HCT116 (cell line): ENCODE measurements at regions not wholly inside any gene's neighbourhood (a gene's known extent, or its start where the extent isn't known, plus 50 kb on each side); places are given as distances from the start of the nearest gene placed in this dataset.

Source experiments
- ATAC-seq: fragments of 200-7000 bp; cut with Tn5 transposase; 2 replicates; pipeline ENCODE4 v1.9.1; 2020; ENCODE audit warnings: mild to moderate bottlenecking, moderate library complexity
- BruUV-seq: library from RNA; stranded (reverse); fragments of 400-500 nt; replicated peaks from 2 replicates; lab custom pipeline; 2021; lab: Mats Ljungman, UMichigan
- CTCF ChIA-PET: fragments of 300-600 bp; sonication (Branson Sonifier 250); formaldehyde crosslinking; loops from one replicate; lab custom pipeline; 2021; ENCODE audit warnings: antibody characterized with exemption; lab: Charles Lee
- POLR2A ChIA-PET: fragments of 300-600, 350-600 bp; sonication (Branson Sonifier 250); formaldehyde crosslinking; loops from one replicate; lab custom pipeline; 2021; ENCODE audit warnings: antibody characterized with exemption; lab: Charles Lee
- RAD21 ChIA-PET, 2 experiments: fragments of 300-600 bp; sonication (Branson Sonifier 250); formaldehyde crosslinking; loops; one replicate each; lab custom pipeline; 2023; ENCODE audit warnings: low total read pairs in 2 of 2; ENCODE audit not compliant: uncharacterized antibody in 2 of 2, unreplicated experiment in 2 of 2, low non-redundant PET in 1 of 2; lab: Charles Lee
- DNase-seq: peaks from one replicate; pipeline ENCODE4 v3.0.0-alpha.2; 2010; ENCODE audit warnings: low read depth, low spot score
- H2AFZ ChIP-seq: fragments of 200-600 bp; shearing (Covaris generic), sonication (generic); 2 replicates; pipeline ENCODE4 v1.6.1; 2017; ENCODE audit warnings: low read depth, mixed run types, mixed read lengths, antibody characterized with exemption, low read length; ENCODE audit not compliant: poor library complexity, severe bottlenecking
- H3K27ac ChIP-seq: 2 replicates; pipeline ENCODE4 v1.5.1; 2012; ENCODE audit warnings: low read depth, low read length
- H3K27me3 ChIP-seq: fragments of 200-600 bp; sonication (generic); 2 replicates; pipeline ENCODE4 v1.6.1; 2016; ENCODE audit warnings: mixed run types, low read length, mixed read lengths; ENCODE audit not compliant: insufficient read depth
- H3K36me3 ChIP-seq, 2 experiments: fragments of 200-500 bp in 1 of 2; fragments of 200-600 bp in 1 of 2; sonication (Bioruptor generic) in 1 of 2; sonication (generic) in 1 of 2; 2 replicates each; pipeline versions ENCODE4 v1.5.1 to v1.6.1; 2014 to 2016; ENCODE audit warnings: low read length in 2 of 2, inconsistent platforms in 1 of 2, mixed read lengths in 1 of 2, mixed run types in 1 of 2; ENCODE audit not compliant: insufficient read depth in 2 of 2, control insufficient read depth in 1 of 2
- H3K4me1 ChIP-seq, 2 experiments: fragments of 200-600 bp in 1 of 2; sonication (generic) in 1 of 2; 2 replicates each; pipeline versions ENCODE4 v1.5.1 to v1.6.1; 2012 to 2017; ENCODE audit warnings: low read length in 2 of 2, inconsistent platforms in 1 of 2, mild to moderate bottlenecking in 1 of 2, mixed read lengths in 1 of 2, mixed run types in 1 of 2, moderate library complexity in 1 of 2; ENCODE audit not compliant: insufficient read depth in 2 of 2, control insufficient read depth in 1 of 2
- H3K4me2 ChIP-seq: fragments of 200-600 bp; sonication (generic); 2 replicates; pipeline ENCODE4 v1.6.1; 2017; ENCODE audit warnings: mixed run types, low read length, mixed read lengths
- H3K4me3 ChIP-seq, 2 experiments: fragments of 200-600 bp in 1 of 2; sonication (generic) in 1 of 2; replicated peaks in 1 of 2; 2 replicates each; pipeline ENCODE4 v1.5.1; 2011 to 2016; ENCODE audit warnings: low read length in 2 of 2, control low read depth in 1 of 2, low read depth in 1 of 2, mild to moderate bottlenecking in 1 of 2, mixed read lengths in 1 of 2, mixed run types in 1 of 2
- H3K79me2 ChIP-seq: fragments of 200-600 bp; sonication (generic); 2 replicates; pipeline ENCODE4 v1.6.1; 2017; ENCODE audit warnings: mild to moderate bottlenecking, mixed run types, low read length, moderate library complexity, mixed read lengths; ENCODE audit not compliant: insufficient read depth
- H3K9ac ChIP-seq: fragments of 200-600 bp; sonication (generic); 2 replicates; pipeline ENCODE4 v1.6.1; 2016; ENCODE audit warnings: low read length, mixed read lengths
- H3K9me2 ChIP-seq: fragments of 200-600 bp; sonication (generic), shearing (Covaris generic); 2 replicates; pipeline ENCODE4 v1.6.1; 2017; ENCODE audit warnings: mixed run types, mild to moderate bottlenecking, moderate library complexity; ENCODE audit not compliant: insufficient read depth
- H3K9me3 ChIP-seq, 2 experiments: fragments of 200-500 bp in 1 of 2; fragments of 200-600 bp in 1 of 2; sonication (Bioruptor generic) in 1 of 2; sonication (generic) in 1 of 2; 2 replicates each; pipeline ENCODE4 v1.6.1; 2014 to 2017; ENCODE audit warnings: low read length in 2 of 2, mixed read lengths in 2 of 2, inconsistent platforms in 1 of 2, low read depth in 1 of 2, mild to moderate bottlenecking in 1 of 2, mixed run types in 1 of 2, moderate library complexity in 1 of 2; ENCODE audit not compliant: control insufficient read depth in 1 of 2, insufficient read depth in 1 of 2
- H4K20me1 ChIP-seq: fragments of 200-600 bp; sonication (generic), shearing (Covaris generic); 2 replicates; pipeline ENCODE4 v1.6.1; 2017; ENCODE audit warnings: mixed run types, mild to moderate bottlenecking, moderate library complexity; ENCODE audit not compliant: insufficient read depth
- EGR1 ChIP-seq: IDR thresholded peaks from 2 replicates; pipeline ENCODE4 v1.6.1; 2012; ENCODE audit warnings: low read depth
- EZH2 ChIP-seq: fragments of 200-600 bp; sonication (generic); IDR thresholded peaks from 2 replicates; pipeline ENCODE4 v1.6.1; 2017; ENCODE audit warnings: antibody characterized with exemption, mixed run types
- EZH2phosphoT487 ChIP-seq: fragments of 200-600 bp; IDR thresholded peaks from 2 replicates; pipeline ENCODE4 v1.6.1; 2018; ENCODE audit warnings: antibody characterized with exemption, borderline replicate concordance
- JUND ChIP-seq: IDR thresholded peaks from 2 replicates; pipeline ENCODE4 v1.6.1; 2012
- POLR2AphosphoS5 ChIP-seq: IDR thresholded peaks from 2 replicates; pipeline ENCODE4 v1.6.1; 2011; ENCODE audit warnings: mild to moderate bottlenecking, low read depth, low read length, moderate library complexity
- RAD21 ChIP-seq: IDR thresholded peaks from 2 replicates; pipeline ENCODE4 v1.6.1; 2012; ENCODE audit warnings: low read depth, mild to moderate bottlenecking
- SIN3A ChIP-seq: IDR thresholded peaks from 2 replicates; pipeline ENCODE4 v1.6.1; 2012; ENCODE audit warnings: low read depth
- SP1 ChIP-seq: IDR thresholded peaks from 2 replicates; pipeline ENCODE4 v1.6.1; 2012; ENCODE audit warnings: low read depth
- TCF7L2 ChIP-seq: IDR thresholded peaks from 2 replicates; pipeline ENCODE4 v1.7.0; 2011; ENCODE audit warnings: borderline replicate concordance, inconsistent platforms; ENCODE audit not compliant: insufficient read depth, insufficient read length; ENCODE audit errors: extremely low read depth
- YY1 ChIP-seq: IDR thresholded peaks from 2 replicates; pipeline ENCODE4 v1.6.1; 2011; ENCODE audit warnings: low read length, low read depth, moderate library complexity, mild to moderate bottlenecking; ENCODE audit not compliant: insufficient replicate concordance; ENCODE audit errors: extremely low read depth
- ZFX ChIP-seq: fragments of 450-650 bp; IDR thresholded peaks from 2 replicates; pipeline ENCODE4 v1.6.1; 2017
- ZNF274 ChIP-seq: fragments of 200-500 bp; sonication (Bioruptor generic); IDR thresholded peaks from 2 replicates; pipeline ENCODE4 v1.6.1; 2014; ENCODE audit warnings: mild to moderate bottlenecking, low read depth, low read length, inconsistent platforms
- intact Hi-C: fragments of 100-400 bp; cut with micrococcal nuclease; formaldehyde crosslinking; loops from 2 replicates; pipeline ENCODE4 v1.10.0; 2022

DNA sequence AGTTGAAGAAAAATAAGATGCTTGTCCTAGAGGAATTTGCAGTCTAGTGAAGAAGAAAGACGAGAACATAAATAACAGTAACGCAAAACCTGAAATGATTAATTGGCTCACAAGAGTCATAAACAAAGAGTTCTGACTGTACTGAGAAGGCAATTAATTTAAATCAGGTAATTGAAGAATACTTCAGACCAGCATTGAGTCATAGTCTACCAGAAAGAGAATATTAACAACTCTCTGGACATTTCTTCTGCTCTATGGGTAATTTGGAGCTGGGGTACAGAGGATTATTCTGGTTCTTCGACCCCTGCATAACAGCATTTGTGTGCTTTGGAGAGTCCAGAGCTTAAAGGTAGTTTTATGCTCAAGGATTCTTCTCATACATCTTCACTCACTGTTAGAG is 390.3 kb upstream of the DCN start:
- no peak for DNase-seq
- Histone ChIP-seq H3K79me2 (no peaks in the 10 kb centered on the region), H3K27ac (no peak overlapping the region), H2AFZ (no peak overlapping the region), H3K36me3 (no peaks in the 10 kb centered on the region), H3K9ac (no peak overlapping the region), H4K20me1 (no peaks in the 10 kb centered on the region), H3K4me2 (no peak overlapping the region), H3K4me3 (no peak overlapping the region), H3K9me2 (no peaks in the 10 kb centered on the region), H3K9me3 (no peaks in the 10 kb centered on the region), H3K27me3 (no peaks in the 10 kb centered on the region), H3K4me1 (0 out of 4 replicates have a peak, but pooled peaks cover 0 to 4% of the 10 kb centered on the region in 2 experiments)
- ATAC-seq = no peak
- TF ChIP-seq EZH2phosphoT487 = no peak
- no peak for TF ChIP-seq ZFX
- TF ChIP-seq TCF7L2 = no peak
- TF ChIP-seq EZH2 = no peak
- no peak for TF ChIP-seq ZNF274
- ChIA-PET POLR2A (no interaction called here), CTCF (no interaction called here), RAD21 (no interaction called here)
- BruUV-seq = no TSS peak
- intact Hi-C loops = loop anchor here (10.0 kb wide), 1 partner anchor 1002 kb away; no protein-coding TSS in a partner anchor

GRCh38 chr12:91567100-91567485 is 384.5 kb upstream of the DCN start:
- H4K20me1 ChIP-seq = no peaks in the 10 kb centered on the region
- ChIA-PET RAD21 (no interaction called here), CTCF (no interaction called here), POLR2A (no interaction called here)
- DNase-seq (no peak), ATAC-seq (no peak)
- BruUV-seq = no TSS peak
- no peaks in the 10 kb centered on the region for H3K36me3 ChIP-seq
- intact Hi-C loops = no loop called here
- no peaks in the 10 kb centered on the region for H3K9me3 ChIP-seq
- TF ChIP-seq EGR1 (no peak), EZH2 (no peak), YY1 (no peak), JUND (no peak), SP1 (no peak), ZFX (no peak), SIN3A (no peak), POLR2AphosphoS5 (no peak), RAD21 (no peak)
- H3K9me2 ChIP-seq = no peaks in the 10 kb centered on the region
- no peaks in the 10 kb centered on the region for H3K79me2 ChIP-seq
- H3K27me3 ChIP-seq = no peaks in the 10 kb centered on the region
- no peak overlapping the region for H2AFZ ChIP-seq
- H3K27ac ChIP-seq = no peak overlapping the region
- no peaks in the 10 kb centered on the region for H3K4me1 ChIP-seq
- H3K4me3 ChIP-seq = no peak overlapping the region
- H3K9ac ChIP-seq = no peak overlapping the region
- no peak overlapping the region for H3K4me2 ChIP-seq
